ENCODE measurements at regions not wholly inside any gene's neighbourhood (a gene's known extent, or its start where the extent isn't known, plus 50 kb on each side); places are given as distances from the start of the nearest gene placed in this dataset.

- peak; percentile 55 to 90 for DNase-seq
These were observed 53.7 kb upstream of the KDM4C start for GRCh38 chr9:6703898-6704639.

GRCh38 chr9:6702707-6703106, 55.1 kb upstream of the KDM4C start:
- no peak for DNase-seq

GRCh38 chr9:6696178-6696577, 50.6 kb upstream of the GLDC start:
- DNase-seq = no peak

GRCh38 chr9:6695121-6695814, 49.7 kb upstream of the GLDC start:
- no peak for DNase-seq
